Parathyroid adenoma (tissue), 2 donors: ENCODE measurements at regions not wholly inside any gene's neighbourhood (a gene's known extent, or its start where the extent isn't known, plus 50 kb on each side); places are given as distances from the start of the nearest gene placed in this dataset.

Experiments
- H2AFZ ChIP-seq: fragments of 300-600 bp; sonication (generic); one replicate; pipeline ENCODE4 v1.7.0; 2017; ENCODE audit warnings: antibody characterized with exemption, mild to moderate bottlenecking
- H3K27ac ChIP-seq: fragments of 300-600 bp; sonication (generic); one replicate; pipeline ENCODE4 v1.7.0; 2017
- H3K27me3 ChIP-seq: fragments of 300-600 bp; sonication (generic); one replicate; pipeline ENCODE4 v1.7.0; 2017; ENCODE audit warnings: low read length; ENCODE audit not compliant: control insufficient read depth, insufficient read depth
- H3K36me3 ChIP-seq: fragments of 300-600 bp; sonication (generic); one replicate; pipeline ENCODE4 v1.7.0; 2017; ENCODE audit warnings: low read length; ENCODE audit not compliant: control insufficient read depth, insufficient read depth
- H3K4me1 ChIP-seq: fragments of 300-600 bp; sonication (generic); one replicate; pipeline ENCODE4 v1.7.0; 2017; ENCODE audit warnings: control low read depth
- H3K4me2 ChIP-seq: fragments of 300-600 bp; sonication (generic); one replicate; pipeline ENCODE4 v1.7.0; 2017; ENCODE audit warnings: low read length
- H3K4me3 ChIP-seq: fragments of 300-600 bp; sonication (generic); one replicate; pipeline ENCODE4 v1.7.0; 2017; ENCODE audit warnings: low read depth, low read length
- H3K79me2 ChIP-seq: fragments of 300-600 bp; sonication (generic); one replicate; pipeline ENCODE4 v1.7.0; 2017; ENCODE audit warnings: control low read depth
- H3K9ac ChIP-seq: fragments of 300-600 bp; sonication (generic); one replicate; pipeline ENCODE4 v1.7.0; 2017; ENCODE audit warnings: mild to moderate bottlenecking
- H3K9me3 ChIP-seq: fragments of 300-600 bp; sonication (generic); one replicate; pipeline ENCODE4 v1.7.0; 2017; ENCODE audit warnings: low read length; ENCODE audit not compliant: control insufficient read depth
- TF ChIP-seq, protein P1 (sequence below): fragments of 300-600 bp; sonication (generic); IDR thresholded peaks from one replicate; pipeline ENCODE4 v1.7.0; 2017; ENCODE audit warnings: antibody characterized with exemption, mild to moderate bottlenecking
- donor health status: primary hyperparathyroidism.

DNA sequence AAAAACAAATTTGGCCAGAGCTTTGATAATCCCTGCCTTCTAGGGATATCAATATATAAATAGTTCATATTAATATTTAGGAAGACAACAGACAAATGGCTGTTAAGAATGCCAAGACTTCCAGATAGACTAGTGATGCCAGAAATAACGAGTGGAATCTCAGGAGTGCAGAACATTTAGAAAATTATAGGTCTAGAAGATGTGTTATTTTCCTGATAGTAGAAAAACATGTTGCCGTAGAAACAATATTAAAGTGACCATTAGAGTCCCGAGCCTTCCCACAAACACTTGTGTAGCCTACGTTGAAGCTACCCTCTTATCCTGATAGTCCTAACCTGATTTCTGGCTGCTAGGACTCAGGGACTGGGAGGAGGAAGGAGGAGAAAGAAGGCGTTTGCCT is 54.3 kb upstream of the ITGA6 start:
- Histone ChIP-seq H3K79me2 (no peaks in the 10 kb centered on the region), H2AFZ (no peak overlapping the region), H3K4me1 (peaks cover 2% of the 10 kb centered on the region), H3K4me2 (no peak overlapping the region), H3K27ac (no peak overlapping the region), H3K27me3 (no peaks in the 10 kb centered on the region), H3K9me3 (no peaks in the 10 kb centered on the region), H3K36me3 (no peaks in the 10 kb centered on the region), H3K9ac (no peak overlapping the region), H3K4me3 (no peak overlapping the region)
- TF ChIP-seq, protein P1, sequence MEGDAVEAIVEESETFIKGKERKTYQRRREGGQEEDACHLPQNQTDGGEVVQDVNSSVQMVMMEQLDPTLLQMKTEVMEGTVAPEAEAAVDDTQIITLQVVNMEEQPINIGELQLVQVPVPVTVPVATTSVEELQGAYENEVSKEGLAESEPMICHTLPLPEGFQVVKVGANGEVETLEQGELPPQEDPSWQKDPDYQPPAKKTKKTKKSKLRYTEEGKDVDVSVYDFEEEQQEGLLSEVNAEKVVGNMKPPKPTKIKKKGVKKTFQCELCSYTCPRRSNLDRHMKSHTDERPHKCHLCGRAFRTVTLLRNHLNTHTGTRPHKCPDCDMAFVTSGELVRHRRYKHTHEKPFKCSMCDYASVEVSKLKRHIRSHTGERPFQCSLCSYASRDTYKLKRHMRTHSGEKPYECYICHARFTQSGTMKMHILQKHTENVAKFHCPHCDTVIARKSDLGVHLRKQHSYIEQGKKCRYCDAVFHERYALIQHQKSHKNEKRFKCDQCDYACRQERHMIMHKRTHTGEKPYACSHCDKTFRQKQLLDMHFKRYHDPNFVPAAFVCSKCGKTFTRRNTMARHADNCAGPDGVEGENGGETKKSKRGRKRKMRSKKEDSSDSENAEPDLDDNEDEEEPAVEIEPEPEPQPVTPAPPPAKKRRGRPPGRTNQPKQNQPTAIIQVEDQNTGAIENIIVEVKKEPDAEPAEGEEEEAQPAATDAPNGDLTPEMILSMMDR, result no peak

DNA sequence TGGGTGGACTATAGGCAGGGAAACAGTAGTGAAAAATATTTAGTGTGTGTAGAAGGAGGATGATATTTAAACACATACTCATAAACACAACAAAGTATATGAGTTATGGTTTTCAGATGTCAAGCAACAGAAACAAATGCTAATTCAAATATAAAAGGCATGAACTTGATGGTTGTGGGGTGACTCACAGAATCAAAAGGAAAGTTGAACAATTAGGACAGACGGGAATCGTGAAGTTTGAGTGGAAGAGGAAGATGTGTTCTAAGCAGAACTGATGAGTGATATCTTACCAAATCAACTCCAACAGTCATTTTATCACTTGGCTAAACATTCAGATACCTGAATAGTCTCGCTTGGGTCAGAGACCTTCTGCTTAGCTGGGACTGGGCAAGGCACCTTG is 53.6 kb upstream of the ITGA6 start:
- Histone ChIP-seq H3K79me2 (no peaks in the 10 kb centered on the region), H3K4me2 (no peak overlapping the region), H2AFZ (no peak overlapping the region), H3K4me1 (peaks cover 2% of the 10 kb centered on the region), H3K27me3 (no peaks in the 10 kb centered on the region), H3K27ac (no peak overlapping the region), H3K9ac (no peak overlapping the region), H3K36me3 (no peaks in the 10 kb centered on the region), H3K9me3 (no peaks in the 10 kb centered on the region), H3K4me3 (no peak overlapping the region)
- TF ChIP-seq, protein P1, result no peak

DNA sequence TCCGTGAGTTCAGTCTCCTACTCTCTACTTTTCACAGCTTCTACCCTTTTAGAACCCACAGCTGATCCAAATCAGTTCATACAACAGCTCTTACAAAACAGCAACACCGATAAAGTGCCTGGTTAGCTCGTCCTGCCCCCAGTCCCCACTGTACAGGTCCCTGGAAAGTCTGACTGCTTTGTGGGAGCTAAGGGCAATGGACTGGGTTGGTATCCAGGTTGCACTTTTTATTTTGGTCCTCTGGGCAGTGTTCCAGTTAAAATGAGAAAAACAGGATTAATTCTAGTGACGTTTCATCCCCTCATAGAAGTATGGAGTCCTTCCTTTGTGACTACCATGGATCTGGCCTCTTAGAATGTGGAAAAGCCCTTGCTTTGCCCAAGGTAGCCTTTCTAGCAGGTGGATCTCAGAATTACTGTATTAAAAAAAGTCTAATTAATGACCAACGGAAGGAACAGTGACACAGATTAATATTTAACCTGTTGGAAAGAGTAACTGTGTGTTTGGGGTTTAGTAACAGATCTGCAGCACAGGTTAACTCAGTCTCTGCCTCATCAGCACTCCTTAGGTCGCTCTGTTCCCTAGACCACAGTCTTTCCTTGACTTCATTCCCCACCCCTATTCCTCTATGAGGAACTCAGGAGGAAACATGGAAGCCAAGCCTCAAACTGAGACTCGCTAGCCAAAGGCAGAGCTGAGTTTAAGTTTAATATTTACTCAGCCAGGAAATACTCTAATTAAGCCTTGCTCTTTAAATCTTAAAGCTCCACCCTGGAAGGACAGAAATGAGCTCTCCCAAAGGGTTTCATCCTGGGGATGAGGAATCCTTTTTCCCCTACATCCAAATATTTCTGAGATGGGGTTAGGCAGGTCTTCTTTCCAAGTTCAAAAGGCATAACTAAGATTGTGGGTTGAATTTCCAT is 52.8 kb upstream of the ITGA6 start:
- TF ChIP-seq, protein P1, result no peak
- Histone ChIP-seq H3K27me3 (no peaks in the 10 kb centered on the region), H3K79me2 (no peaks in the 10 kb centered on the region), H3K36me3 (no peaks in the 10 kb centered on the region), H2AFZ (no peak overlapping the region), H3K4me2 (no peak overlapping the region), H3K27ac (no peak overlapping the region), H3K9ac (no peak overlapping the region), H3K4me3 (no peak overlapping the region), H3K9me3 (no peaks in the 10 kb centered on the region), H3K4me1 (peaks cover 2% of the 10 kb centered on the region)

DNA sequence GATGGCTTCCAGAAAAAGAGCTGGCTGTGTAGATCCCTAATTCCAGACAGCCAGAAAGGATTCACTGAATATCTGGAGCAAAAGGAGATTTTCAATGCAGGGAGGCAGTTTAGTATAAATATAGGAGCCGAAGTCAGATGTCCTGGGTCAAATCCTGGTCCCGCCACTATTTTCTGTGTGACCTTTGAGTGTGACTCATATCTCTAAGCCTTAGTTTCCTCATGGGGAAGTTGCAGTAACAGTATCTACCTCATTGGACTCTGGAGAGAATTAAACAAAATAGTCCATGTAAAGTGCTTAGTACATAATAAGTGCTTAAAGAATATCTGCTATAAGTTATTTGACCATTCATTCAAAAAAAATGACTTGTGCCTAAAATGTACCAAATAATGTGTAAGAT is 52.1 kb upstream of the ITGA6 start:
- H2AFZ ChIP-seq, result no peak overlapping the region
- H3K4me1 ChIP-seq, result peaks cover 2% of the 10 kb centered on the region
- H3K27me3 ChIP-seq, result no peaks in the 10 kb centered on the region
- TF ChIP-seq, protein P1, result no peak
- no peak overlapping the region for H3K4me2 ChIP-seq
- no peak overlapping the region for H3K9ac ChIP-seq
- no peaks in the 10 kb centered on the region for H3K36me3 ChIP-seq
- no peaks in the 10 kb centered on the region for H3K79me2 ChIP-seq
- H3K9me3 ChIP-seq, result no peaks in the 10 kb centered on the region
- H3K27ac ChIP-seq, result no peak overlapping the region
- H3K4me3 ChIP-seq, result no peak overlapping the region

DNA sequence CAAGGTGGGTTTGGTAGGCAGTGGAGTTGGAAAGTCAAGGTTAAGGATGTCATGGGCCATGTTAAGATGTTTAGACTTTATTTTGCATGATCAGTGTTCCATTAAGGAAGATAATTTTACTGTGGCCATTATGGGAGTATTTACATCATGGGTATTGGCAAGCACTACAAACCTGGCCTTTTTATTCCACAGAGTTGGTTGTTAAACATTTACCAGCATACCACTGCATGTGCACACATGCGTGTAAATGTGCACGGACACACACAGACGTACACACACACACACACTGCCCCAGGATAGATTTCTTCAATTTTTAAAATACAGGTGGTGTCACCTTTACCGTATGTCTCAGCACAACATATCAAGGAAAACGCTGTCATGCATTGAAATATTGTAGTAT is 51.4 kb upstream of the ITGA6 start:
- Histone ChIP-seq H3K9me3 (no peaks in the 10 kb centered on the region), H3K36me3 (no peaks in the 10 kb centered on the region), H3K79me2 (no peaks in the 10 kb centered on the region), H3K4me3 (no peak overlapping the region), H3K27ac (no peak overlapping the region), H3K4me1 (peaks cover 2% of the 10 kb centered on the region), H3K4me2 (no peak overlapping the region), H2AFZ (no peak overlapping the region), H3K9ac (no peak overlapping the region), H3K27me3 (no peaks in the 10 kb centered on the region)
- TF ChIP-seq, protein P1, result no peak
